Activated naive CD4-positive, alpha-beta T cell (primary cell): ENCODE measurements at regions not wholly inside any gene's neighbourhood (a gene's known extent, or its start where the extent isn't known, plus 50 kb on each side); places are given as distances from the start of the nearest gene placed in this dataset.

Experiments used
- DNase-seq, 4 experiments: peaks; one replicate each; lab custom pipeline; 2025; lab: John Stamatoyannopoulos, UW

DNA sequence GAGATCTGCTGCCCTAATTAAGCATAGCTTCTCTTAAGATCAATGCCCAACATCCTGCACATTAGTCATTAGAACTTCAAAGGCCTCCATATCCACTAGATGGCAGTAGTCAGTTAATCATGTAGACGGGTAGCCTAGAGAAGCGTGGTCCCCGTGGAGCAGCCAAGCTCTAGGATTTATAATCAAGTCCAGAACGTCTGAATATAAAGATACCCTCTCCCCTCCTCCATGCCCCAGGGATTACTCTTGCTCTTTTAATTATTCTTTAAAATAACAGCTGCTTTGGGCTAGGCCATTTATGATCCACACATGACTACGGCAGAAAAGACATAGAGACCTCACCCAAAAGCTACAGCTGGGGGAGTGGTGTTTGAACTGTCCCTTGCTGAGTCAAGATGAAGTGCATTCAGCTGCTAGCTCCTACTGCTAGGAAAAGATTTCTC lies 327.6 kb upstream of the PLET1 start:
- peak in 3 of 4 experiments; percentile 1 to 15 (median 5) for DNase-seq

DNA sequence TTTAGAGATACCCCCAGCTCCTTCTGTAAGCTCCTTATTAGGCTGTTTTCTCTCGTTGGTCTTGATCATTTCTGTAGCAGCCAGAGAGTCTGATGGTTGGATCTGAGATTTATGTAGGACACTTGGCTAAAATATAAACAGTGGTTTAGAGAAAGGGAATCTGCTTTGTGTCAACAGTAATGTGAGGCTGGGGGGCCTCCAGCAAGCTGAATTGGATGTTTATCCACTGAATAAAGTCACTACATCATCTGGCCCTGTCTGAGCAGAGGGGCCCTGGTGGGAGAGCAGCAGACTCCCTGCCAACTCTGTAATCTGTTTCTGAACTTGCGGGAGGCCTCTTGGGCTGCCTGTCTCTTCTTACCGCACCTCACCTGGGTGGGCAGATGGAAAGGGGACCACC lies 328.5 kb upstream of the PLET1 start:
- no peak for DNase-seq

DNA sequence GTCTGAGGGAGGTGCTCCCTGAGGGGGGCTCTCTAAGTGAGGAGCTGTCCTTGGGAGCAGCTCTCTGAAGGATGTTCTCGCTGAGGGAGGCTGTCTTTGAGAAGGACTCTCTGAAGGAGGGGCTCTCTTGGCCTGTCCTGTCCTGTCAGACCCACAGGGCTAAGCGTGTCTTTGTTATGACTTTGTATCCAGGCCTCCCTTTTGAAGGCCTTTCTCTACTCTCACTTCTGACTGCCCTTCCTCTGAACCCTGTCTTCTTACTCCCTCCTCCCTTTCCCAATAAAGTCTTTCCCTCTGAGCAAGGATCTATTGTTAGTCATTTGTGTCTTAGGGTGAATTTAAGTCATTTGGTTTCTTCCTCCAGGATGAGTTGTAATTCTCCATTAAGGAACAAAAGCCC lies 330.1 kb upstream of the PLET1 start:
- DNase-seq = no peak

DNA sequence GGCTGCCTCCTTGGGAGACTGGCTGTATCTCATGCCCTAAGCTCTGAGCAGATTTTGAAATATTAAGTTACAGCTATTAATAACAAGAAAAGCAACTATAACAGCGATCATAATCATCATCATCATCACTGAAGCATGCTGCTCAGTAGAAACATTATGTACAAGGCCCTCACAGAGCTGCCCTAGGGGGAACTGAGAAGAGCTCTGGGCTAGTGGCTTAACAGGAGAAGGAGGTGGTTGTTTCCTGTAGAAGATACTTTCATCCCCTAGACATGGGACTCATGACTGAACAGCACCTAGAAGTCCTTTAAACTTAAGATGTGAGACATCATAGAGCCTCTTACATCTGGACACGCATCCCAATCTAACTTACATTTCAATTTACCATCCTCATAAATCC lies 332.8 kb upstream of the PLET1 start:
- no peak for DNase-seq

DNA sequence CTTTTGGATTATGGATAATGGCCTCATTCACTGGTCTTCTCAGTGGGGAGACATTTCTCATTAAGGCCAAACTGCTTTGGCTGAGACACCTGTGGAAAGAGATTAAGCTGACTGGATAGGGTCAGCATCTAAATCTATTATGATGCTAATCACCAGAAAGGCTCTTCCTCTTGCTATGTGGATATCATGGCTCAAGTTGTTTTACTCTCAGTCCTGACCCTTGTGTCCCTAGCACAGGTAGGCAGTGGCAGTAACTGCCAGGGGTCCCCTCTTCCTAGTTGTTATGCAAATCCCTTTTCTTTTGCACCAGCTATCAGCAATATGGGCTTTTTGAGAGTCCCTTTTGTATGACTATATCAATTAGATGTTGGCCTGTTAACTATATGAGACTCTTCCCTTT lies 335.7 kb upstream of the PLET1 start:
- no peak for DNase-seq

DNA sequence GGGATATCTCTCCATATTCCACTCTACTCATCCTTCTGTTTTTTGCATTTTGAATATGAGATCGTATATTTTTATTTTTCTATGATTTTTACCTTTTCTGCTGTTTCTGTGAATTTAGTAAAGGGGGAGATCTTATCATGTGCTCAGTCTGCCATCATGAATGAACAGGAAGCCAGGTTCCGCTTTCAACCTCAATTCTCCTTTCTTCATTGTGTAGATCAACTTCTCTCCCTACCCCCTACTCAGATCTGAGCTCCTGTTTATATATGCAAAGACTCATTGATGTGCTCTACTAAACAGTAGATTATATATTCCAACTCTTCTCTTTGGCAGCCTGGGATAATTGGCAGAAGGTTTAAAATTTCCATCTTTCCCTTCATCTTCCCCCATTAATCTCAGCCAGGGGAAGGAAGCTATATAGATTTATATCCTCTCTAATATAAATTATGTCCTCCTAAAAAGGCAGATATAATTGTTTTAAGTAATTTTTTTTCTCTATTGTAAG lies 336.7 kb upstream of the PLET1 start:
- DNase-seq = no peak

DNA sequence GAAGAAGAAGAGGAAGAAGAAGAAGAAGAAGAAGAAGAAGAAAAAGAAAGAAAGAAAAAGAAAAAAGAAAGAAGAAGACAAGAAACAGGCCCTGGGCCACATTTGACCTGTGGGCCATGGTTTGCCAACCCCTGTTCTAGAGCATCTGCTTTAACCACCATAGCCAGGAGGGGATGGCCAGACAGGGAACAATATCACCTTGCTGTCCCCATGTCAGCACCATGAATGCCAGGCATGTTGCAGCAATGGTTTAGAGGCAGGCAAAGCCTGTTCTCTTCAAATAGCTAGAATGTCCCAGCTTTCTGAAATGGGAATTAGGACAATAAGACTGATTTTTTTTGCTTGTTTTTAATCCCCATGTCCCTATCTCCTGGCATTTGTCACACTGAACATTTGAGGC lies 338.6 kb upstream of the PLET1 start:
- no peak for DNase-seq

DNA sequence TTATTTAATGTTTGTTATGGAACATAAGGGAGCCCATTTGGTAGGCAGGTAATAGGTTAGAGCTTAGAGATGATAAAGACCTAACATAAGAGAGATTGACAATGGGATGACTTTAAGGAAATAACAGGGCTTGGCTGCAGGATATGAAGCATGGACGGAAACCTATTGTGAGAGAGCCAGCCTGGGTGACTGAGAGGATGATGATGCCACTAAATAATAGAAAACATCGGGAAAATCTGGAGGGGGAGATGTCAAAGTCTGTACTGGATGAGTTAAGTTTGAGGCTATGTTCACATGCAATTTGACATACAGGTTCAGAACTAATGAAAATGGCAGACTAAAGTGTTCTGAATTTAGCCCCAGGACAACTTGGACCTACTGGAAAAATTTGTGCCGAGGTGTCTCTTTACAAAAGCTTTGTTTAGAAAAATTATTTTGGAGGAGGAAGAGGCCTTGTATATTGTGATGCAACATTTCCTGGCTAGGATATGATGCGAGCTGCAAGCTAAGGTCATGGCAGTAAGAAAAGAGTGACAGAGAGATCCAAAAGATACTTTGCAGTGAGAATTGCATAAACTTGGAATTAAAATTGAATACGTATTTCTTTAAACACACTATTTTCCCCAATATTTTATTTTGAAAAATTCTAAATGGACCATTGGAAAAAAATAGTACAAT lies 339.3 kb upstream of the PLET1 start:
- DNase-seq = no peak

DNA sequence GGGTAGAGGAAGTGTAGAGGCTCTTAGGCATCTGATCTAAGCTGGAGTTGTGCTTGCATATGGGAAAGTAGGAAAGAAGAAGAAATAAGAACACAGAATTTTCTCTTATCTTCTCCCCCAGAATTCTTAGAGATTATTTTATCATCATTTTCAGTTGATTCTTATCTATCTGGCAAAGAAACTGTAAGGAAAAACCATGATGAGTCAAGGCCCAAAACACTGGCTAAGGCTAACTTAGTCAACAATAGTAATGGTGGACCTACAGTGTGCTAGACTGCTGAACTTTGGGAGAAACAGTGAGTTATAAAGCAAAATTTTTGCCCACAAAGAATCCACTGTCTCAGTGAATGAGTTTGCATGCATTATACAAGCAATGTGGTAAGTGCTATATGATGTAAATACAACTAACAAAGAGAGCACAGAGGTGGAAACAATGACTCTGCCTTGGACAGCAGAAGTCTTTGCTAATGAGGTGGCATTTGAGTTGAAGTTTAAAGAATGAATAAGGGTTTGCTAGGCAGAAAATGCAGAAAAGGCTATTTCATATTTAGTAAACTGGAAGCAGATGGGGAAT lies 344.5 kb upstream of the PLET1 start:
- no peak for DNase-seq

DNA sequence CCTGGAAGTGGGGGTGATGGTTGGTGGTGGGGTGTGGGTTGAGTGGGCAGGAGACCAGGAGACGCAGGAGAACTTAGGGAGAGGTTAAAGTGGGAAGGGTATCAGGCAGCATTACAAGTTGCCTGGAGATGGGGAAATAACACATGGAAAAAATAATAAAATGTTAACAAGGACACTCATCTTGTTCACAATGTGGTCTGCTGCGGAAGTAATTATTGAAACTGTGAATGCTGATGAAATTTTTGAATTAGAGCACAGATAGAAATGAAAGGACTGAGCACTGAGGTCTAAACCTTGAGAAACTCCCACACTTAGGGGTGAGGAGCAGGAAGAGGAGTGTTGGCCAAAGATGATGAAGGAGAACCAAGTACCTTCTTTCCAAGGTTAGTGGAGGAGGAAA lies 346.0 kb upstream of the PLET1 start:
- no peak for DNase-seq

DNA sequence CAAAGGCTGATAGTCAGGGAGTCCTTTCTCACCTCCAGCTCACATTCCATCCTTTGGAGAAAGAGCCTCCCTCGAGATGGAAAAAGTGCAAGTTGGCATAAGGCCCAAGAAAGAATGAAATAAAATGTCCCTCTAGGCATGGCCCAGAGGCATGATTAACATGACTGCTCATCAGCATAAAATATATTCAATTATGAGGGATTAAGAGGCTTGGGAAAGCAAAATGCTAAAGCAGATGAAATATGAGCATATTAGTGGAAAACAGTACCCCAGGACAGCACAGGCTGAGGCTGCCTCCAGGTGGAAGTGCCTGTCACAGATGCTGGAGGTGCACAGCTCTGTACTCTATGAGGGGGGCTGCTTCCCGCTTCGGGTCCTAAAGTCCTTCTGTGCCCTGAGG lies 347.8 kb upstream of the PLET1 start:
- no peak for DNase-seq

DNA sequence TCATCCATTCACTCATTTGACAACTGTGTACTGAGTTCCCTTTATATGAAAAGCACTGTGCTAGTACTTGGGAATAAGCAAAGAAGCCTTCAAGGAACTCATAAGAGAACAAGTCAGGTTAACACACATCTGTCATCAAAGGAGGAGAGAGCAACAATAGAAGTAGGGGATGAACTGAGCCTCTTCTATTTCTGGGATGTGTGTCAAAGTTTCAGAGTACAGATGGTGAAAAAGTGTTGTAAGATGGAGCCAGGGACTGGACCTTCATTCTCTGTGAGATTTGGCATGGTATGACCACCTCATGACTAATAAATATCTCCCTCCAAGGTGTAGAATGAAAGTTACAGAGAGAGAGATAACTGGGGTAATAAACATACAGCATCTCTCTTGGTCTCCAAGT lies 349.8 kb upstream of the PLET1 start:
- no peak for DNase-seq

DNA sequence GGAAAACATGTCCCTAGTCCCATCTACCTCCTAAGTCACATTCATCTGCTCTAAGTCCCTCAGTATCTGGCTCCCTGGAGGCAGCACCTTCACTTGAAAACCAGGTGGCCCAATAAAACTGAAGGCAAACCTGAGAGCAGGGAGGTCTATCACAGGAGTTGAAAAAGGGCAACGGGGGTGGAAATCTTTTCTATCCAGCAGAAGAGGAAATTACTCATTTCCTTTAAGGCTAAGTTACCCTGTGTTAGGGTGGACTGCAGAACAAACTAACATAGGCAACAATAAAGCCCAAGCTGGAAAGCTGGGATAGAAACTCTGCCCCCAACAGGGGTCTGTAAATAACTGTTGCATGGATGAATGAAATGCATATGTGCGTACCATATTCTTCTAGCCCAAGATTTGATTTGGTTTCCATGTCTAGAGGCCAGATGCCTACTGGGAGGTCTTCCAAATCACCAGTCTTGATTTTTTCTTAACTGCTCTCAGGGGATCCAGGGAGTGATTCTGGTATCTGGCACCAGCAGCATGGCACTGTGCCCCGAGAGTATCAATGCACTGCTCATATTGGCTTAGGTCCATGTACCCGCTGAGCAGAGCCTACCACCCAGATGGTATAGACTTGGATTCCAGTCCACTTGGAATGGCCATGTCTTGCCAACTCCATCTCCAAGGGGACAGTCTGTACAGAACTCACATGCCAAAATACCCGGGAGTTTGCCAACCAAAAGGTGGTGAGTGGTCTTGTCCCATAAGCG lies 350.0 kb upstream of the NCAM1 start:
- DNase-seq = no peak

DNA sequence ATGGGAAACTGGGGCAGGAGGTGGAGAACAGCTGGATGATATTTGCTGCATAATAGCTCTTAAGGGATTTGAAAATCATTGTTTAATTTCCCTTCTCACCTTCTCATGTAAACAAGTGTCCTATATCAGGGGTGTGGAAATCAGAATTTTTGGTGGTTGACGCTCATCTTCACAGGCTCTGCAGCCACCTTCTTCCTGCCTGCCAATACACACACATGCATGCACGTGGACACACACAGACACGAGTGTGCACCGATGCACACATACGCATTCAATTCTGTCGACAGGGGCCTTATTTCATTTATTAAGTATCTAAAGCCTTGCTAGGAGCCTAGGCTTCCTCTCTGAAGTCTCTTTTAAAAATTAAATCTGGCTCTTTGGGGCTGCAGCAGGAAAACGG lies 349.4 kb upstream of the NCAM1 start:
- DNase-seq = no peak

DNA sequence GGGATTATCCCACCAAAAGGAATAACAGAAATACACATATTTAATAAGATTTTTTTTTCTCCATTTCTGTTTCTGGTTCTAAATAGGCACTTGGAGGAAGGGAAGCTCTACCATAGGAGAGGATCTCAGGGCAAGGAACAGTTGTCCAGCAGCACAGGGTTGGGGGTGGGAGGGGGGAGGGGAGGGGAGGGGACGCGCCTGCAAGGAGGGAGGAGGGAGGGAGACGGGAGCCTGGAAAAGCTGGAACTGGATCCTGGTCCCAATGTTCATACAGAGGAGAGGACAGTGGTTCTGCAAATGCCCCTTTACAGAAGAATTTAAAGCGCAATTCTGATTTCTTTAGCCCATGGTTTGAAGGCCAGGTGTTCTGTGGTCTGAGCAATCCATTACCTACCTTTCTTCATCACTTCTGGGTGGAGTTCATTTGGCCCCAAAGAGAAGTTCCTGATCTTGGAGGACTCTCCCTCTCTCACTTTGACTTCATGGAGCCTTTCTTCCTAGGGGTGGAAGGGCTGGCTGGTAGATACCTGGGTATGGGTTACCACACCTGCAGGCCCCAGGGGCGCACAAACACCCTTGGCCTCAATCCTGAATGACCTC lies 348.9 kb upstream of the NCAM1 start:
- DNase-seq = no peak

DNA sequence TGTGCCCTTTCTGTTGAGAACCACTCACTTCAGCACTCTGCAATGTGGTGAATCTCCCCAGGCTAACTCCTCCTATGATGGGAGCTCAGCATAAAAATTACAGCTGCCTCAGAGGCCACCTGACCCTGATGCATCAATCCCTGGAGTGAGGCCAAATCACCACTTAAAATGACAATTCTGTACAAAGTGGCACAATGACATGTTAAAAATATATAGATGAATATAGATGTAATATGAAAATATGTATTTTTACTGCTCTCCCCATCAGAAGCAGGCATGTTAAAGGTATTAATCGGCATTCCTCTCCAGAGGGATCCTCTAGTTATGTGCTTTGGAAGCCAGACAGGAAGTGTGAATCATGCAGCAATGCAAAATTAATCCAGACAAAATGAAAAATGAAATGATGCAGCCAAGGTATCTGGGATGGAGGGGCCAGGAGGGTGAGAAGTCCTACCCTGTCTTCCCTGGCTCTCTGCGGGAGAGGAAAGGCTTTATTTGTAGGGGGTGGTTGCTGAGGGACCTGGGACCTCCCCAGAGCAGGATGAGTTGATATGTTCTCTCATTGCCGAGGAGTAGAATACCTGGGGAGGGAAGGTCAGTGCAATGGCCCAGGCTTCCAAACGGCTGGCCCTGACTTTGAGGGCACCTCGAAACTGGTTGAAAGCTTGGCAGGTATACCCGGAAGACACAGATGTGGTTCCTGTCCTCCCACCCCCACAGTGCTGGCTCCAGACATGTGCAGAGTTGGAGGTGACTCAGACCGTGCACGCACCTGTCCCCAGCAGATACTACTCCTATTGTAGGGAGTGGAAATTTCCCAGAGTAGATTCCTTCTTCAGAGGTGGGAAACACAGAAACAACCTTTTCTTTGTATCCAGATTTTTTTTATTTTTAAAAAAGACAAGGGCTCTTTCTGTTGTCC lies 347.9 kb upstream of the NCAM1 start:
- no peak for DNase-seq

DNA sequence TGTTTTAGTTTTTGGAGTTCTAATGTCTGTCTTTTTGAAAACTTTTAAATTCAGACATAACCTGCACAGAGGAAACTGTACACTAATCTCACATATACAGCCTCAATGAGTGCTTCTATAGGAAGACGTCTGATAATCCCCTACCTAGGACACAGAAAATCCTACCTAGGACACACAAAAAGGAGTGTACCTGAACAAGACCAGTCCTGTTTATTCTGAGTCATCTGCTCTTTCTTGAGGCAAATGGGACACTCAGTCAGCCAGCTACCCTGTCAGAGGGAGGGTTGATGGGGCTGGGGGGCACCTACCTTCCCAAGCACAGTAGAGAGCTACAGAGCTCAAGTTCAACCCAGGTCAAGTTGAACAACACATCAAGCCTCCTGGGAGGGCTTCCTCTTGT lies 346.6 kb upstream of the NCAM1 start:
- no peak for DNase-seq

DNA sequence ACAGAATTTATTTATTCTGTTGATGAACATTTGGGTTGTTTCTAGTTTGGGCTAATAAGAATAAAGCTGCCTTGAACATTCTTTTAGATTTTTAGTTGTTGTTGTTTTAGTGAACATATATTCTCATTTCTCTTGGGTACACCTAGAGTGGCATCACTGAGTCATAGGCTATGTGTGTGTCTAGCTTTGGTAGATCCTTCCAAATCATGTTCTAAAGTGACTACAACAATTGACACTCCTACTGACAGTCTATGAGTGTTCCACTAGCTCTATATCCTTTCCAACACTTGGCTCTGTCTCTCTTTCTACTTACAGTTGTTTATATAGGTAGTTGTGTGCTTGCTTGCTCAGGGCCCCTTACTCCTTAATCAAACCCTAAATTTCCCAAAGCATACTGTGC lies 346.0 kb upstream of the NCAM1 start:
- no peak for DNase-seq

DNA sequence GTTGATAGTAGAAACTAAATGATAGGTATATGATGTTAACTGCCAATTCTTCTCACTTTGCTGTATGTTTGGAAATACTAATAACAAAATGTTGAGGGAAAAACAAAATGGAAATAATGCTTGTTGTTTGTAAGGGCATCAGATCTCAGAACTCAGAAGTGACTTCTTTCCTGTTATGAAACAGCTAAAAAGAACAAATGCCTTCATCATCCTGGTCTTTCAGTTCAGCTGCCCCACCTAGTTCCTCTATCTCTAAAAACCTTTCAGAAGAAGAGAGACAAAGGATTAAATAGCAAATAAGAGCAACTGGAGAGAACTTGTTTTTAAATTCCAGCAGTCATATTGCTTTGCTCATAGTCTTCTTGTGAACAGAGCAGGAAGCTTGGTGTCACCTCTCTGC lies 345.3 kb upstream of the NCAM1 start:
- no peak for DNase-seq

DNA sequence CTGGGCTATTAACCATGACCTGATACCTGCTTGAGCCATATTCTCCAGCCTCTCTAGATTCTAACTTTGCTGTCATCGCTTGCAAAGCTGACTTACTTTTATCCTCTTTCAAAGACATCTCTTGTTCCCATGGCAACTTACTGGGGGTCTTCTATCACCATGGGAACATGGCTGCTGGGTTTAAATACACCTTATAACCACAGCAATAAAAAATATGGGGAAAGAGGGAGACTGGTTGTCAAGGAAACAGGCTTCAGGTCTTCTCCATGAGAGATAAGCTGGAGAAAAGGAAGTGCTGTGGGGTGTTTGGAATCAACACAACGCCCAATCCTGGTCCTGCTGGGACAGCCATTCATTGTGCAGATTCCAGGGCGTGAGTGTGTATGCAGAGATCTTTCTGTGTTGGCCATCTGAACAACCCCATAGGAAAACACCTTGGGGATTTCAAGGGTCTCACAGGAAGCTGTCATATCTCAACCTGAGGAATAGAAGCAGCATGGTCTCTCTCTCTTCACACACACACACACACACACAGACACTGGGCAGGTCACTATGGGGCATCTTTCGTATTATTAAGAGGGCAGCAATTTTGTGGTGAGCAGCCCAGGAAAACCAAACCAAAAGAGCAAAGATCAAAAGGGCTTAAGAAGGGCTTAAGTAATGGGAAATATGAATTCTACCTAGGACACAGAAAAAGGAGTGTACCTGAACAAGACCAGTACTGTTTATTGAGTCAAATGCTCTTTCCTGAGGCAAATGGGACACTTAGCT lies 344.7 kb upstream of the NCAM1 start:
- no peak for DNase-seq

DNA sequence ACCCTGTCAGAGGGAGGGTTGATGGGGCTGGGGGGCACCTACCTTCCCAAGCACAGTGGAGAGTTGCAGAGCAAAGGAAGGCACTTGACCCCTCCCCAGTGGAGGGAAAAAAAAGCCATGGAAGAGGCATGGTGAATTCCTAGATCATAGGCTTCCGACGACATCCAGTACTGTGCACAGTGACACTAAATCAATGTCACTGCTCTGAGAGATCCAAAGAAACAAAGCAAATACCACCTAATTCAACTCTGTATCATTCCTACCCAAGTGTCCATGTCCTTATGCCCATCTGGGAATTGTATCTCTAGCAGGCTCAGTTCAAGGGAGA lies 344.2 kb upstream of the NCAM1 start:
- DNase-seq = no peak
